B cell (primary cell): ENCODE measurements at regions not wholly inside any gene's neighbourhood (a gene's known extent, or its start where the extent isn't known, plus 50 kb on each side); places are given as distances from the start of the nearest gene placed in this dataset.

Source experiments
- ATAC-seq: fragments of 200-7000 bp; cut with Tn5 transposase; one replicate; pipeline ENCODE4 v1.10.0; 2021; ENCODE audit warnings: low read depth, mild to moderate bottlenecking, moderate number of reproducible peaks, moderate library complexity
- CTCF ChIA-PET: fragments of 350-600 bp; sonication (Branson Sonifier 250); formaldehyde crosslinking; loops from one replicate; lab custom pipeline; 2021; ENCODE audit warnings: antibody characterized with exemption, inconsistent platforms; lab: Charles Lee
- POLR2A ChIA-PET: fragments of 350-600 bp; sonication (Branson Sonifier 250); formaldehyde crosslinking; loops from one replicate; lab custom pipeline; 2021; ENCODE audit warnings: antibody characterized with exemption; lab: Charles Lee
- DNase-seq: peaks from one replicate; pipeline ENCODE4 v3.0.0; 2013
- H2AFZ ChIP-seq: 2 replicates; pipeline ENCODE4 v1.6.1; 2012; ENCODE audit warnings: mild to moderate bottlenecking, low read depth, low read length; ENCODE audit not compliant: insufficient read depth, poor library complexity, severe bottlenecking
- H3K27ac ChIP-seq, 2 donors: 1 replicate in 1 of 2; 2 replicates in 1 of 2; pipeline ENCODE4 v1.5.1; 2012 to 2013; ENCODE audit warnings: low read length in 2 of 2, mild to moderate bottlenecking in 2 of 2, moderate library complexity in 1 of 2
- H3K27me3 ChIP-seq, 4 experiments: fragments of 200-600 bp in 1 of 4; sonication (generic) in 1 of 4; replicated peaks in 1 of 4; 1 replicate in 2 of 4; 2 replicates in 2 of 4; pipeline versions ENCODE4 v1.6.1 to v1.7.0; 2013 to 2016; ENCODE audit warnings: low read length in 3 of 4, mild to moderate bottlenecking in 2 of 4, mixed read lengths in 1 of 4, moderate library complexity in 1 of 4; ENCODE audit not compliant: insufficient read depth in 4 of 4, control insufficient read depth in 3 of 4; ENCODE audit errors: control extremely low read depth in 1 of 4
- H3K36me3 ChIP-seq, 2 experiments: replicated peaks in 1 of 2; 1 replicate in 1 of 2; 2 replicates in 1 of 2; pipeline versions ENCODE4 v1.6.1 to v1.7.1; 2013; ENCODE audit warnings: low read length in 1 of 2; ENCODE audit not compliant: insufficient read depth in 2 of 2, control insufficient read depth in 1 of 2; ENCODE audit errors: control extremely low read depth in 1 of 2, extremely low read depth in 1 of 2
- H3K4me1 ChIP-seq, 2 donors: fragments of 200-600 bp in 1 of 2; sonication (generic) in 1 of 2; 1 replicate in 1 of 2; 2 replicates in 1 of 2; pipeline versions ENCODE4 v1.5.1 to v1.6.1; 2013 to 2017; ENCODE audit warnings: low read length in 2 of 2; ENCODE audit not compliant: control insufficient read depth in 2 of 2, insufficient read depth in 2 of 2
- H3K4me2 ChIP-seq: replicated peaks from 2 replicates; pipeline ENCODE3; 2012; ENCODE audit warnings: mild to moderate bottlenecking, low read depth, low read length; ENCODE audit not compliant: poor library complexity, severe bottlenecking
- H3K4me3 ChIP-seq, 5 experiments: fragments of 200-600 bp in 1 of 5; sonication (generic) in 1 of 5; 1 replicate in 3 of 5; 2 replicates in 2 of 5; pipeline versions ENCODE4 v1.5.1 to v1.7.0; 2011 to 2016; ENCODE audit warnings: low read length in 4 of 5, mild to moderate bottlenecking in 4 of 5, low read depth in 2 of 5, control low read depth in 1 of 5, moderate library complexity in 1 of 5; ENCODE audit not compliant: insufficient read depth in 1 of 5; ENCODE audit errors: control extremely low read depth in 1 of 5, extremely low read depth in 1 of 5
- H3K79me2 ChIP-seq: fragments of 200-600 bp; sonication (generic); one replicate; pipeline ENCODE4 v1.6.0; 2016; ENCODE audit warnings: low read length; ENCODE audit not compliant: control insufficient read depth, insufficient read depth
- H3K9ac ChIP-seq: fragments of 200-600 bp; sonication (generic); 2 replicates; pipeline ENCODE4 v1.6.1; 2017; ENCODE audit warnings: mild to moderate bottlenecking, low read length, moderate library complexity
- H3K9me3 ChIP-seq, 3 donors: one replicate each; pipeline versions ENCODE4 v1.6.1 to v1.7.1; 2013; ENCODE audit warnings: low read length in 2 of 3; ENCODE audit not compliant: control insufficient read depth in 2 of 3, insufficient read depth in 1 of 3; ENCODE audit errors: control extremely low read depth in 1 of 3
- H4K20me1 ChIP-seq: 2 replicates; pipeline ENCODE4 v1.6.0; 2012; ENCODE audit warnings: mild to moderate bottlenecking, low read length; ENCODE audit not compliant: insufficient read depth, control insufficient read depth, poor library complexity, severe bottlenecking
- H3K27ac Mint-ChIP-seq: one replicate; pipeline ENCODE4 v1.8.0; 2021; ENCODE audit warnings: mixed read lengths
- H3K27me3 Mint-ChIP-seq: one replicate; pipeline ENCODE4 v1.8.0; 2021; ENCODE audit warnings: mixed read lengths
- H3K4me1 Mint-ChIP-seq: one replicate; pipeline ENCODE4 v1.8.0; 2021; ENCODE audit warnings: mixed read lengths
- H3K4me3 Mint-ChIP-seq: one replicate; pipeline ENCODE4 v1.8.0; 2021; ENCODE audit warnings: mixed read lengths
- H3K9me3 Mint-ChIP-seq: one replicate; pipeline ENCODE4 v1.8.0; 2022; ENCODE audit warnings: mixed read lengths; ENCODE audit not compliant: insufficient read depth
- CTCF ChIP-seq: fragments of 200-600 bp; IDR thresholded peaks from one replicate; pipeline ENCODE4 v1.8.0; 2022; ENCODE audit warnings: antibody characterized with exemption, mild to moderate bottlenecking
- EZH2 ChIP-seq: IDR thresholded peaks from 2 replicates; pipeline ENCODE4 v1.6.1; 2012; ENCODE audit warnings: borderline replicate concordance, low read depth, mild to moderate bottlenecking, moderate library complexity, low read length; ENCODE audit not compliant: insufficient read depth, poor library complexity, severe bottlenecking
- WGBS: methylation state at CpG from one replicate; pipeline ENCODE4 v1.1.5; 2013; ENCODE audit warnings: missing lambda C conversion rate; ENCODE audit not compliant: insufficient coverage; 5-methylcytosine and 5-hydroxymethylcytosine counted together
- intact Hi-C: fragments of 100-400 bp; cut with micrococcal nuclease; formaldehyde crosslinking; loops from one replicate; pipeline ENCODE4 v1.10.0; 2022

- H3K27me3 ChIP-seq, result peaks cover 0 to 3% (median 0%) of the 10 kb centered on the region in 4 experiments
- H3K9ac ChIP-seq, result no peak overlapping the region
- intact Hi-C loops, result no loop called here
- no peak overlapping the region for H2AFZ ChIP-seq
- no peaks in the 10 kb centered on the region for H3K79me2 ChIP-seq
- H3K4me3 ChIP-seq, result no peak overlapping the region
- ChIA-PET POLR2A (no interaction called here), CTCF (no interaction called here)
- 84% methylated on average over 6 of the region's 7 CpGs for WGBS
- TF ChIP-seq CTCF (no peak), EZH2 (no peak)
- Mint-ChIP-seq H3K4me1 (no peaks in the 10 kb centered on the region), H3K4me3 (no peak overlapping the region), H3K27ac (no peak overlapping the region), H3K27me3 (peaks cover 4% of the 10 kb centered on the region), H3K9me3 (peaks cover 2% of the 10 kb centered on the region)
- H3K36me3 ChIP-seq, result no peaks in the 10 kb centered on the region
- no peaks in the 10 kb centered on the region for H3K4me1 ChIP-seq
- DNase-seq (no peak), ATAC-seq (no peak)
- no peak overlapping the region for H3K4me2 ChIP-seq
- H3K27ac ChIP-seq, result no peak overlapping the region
- H4K20me1 ChIP-seq, result no peaks in the 10 kb centered on the region
- H3K9me3 ChIP-seq, result peaks cover 2 to 11% (median 3%) of the 10 kb centered on the region in 3 donors
These were observed 108.0 kb upstream of the PPP2R2D start for GRCh38 chr10:131792809-131793208.

- H3K4me3 Mint-ChIP-seq, result no peak overlapping the region
- H3K79me2 ChIP-seq, result no peaks in the 10 kb centered on the region
- DNase-seq, result no peak
- H4K20me1 ChIP-seq, result no peaks in the 10 kb centered on the region
- no peak overlapping the region for H2AFZ ChIP-seq
- peaks cover 0 to 3% (median 0%) of the 10 kb centered on the region in 4 experiments for H3K27me3 ChIP-seq
- peaks cover 4% of the 10 kb centered on the region for H3K27me3 Mint-ChIP-seq
- CTCF ChIA-PET, result no interaction called here
- WGBS, result no CpG with 5 or more reads among the region's 2 CpGs
- no peak overlapping the region for H3K4me2 ChIP-seq
- no peak overlapping the region for H3K27ac ChIP-seq
- peaks cover 11% of the 10 kb centered on the region for H3K9me3 Mint-ChIP-seq
- intact Hi-C loops, result no loop called here
- POLR2A ChIA-PET, result no interaction called here
- H3K9ac ChIP-seq, result no peak overlapping the region
- no peak for TF ChIP-seq EZH2
- TF ChIP-seq CTCF, result no peak
- H3K4me1 ChIP-seq, result no peaks in the 10 kb centered on the region
- no peaks in the 10 kb centered on the region for H3K4me1 Mint-ChIP-seq
- H3K27ac Mint-ChIP-seq, result no peak overlapping the region
- peaks cover 2 to 14% (median 11%) of the 10 kb centered on the region in 3 donors for H3K9me3 ChIP-seq
- no peaks in the 10 kb centered on the region for H3K36me3 ChIP-seq
- H3K4me3 ChIP-seq, result no peak overlapping the region
- no peak for ATAC-seq
These were observed 105.0 kb upstream of the PPP2R2D start for GRCh38 chr10:131795761-131796160.
